DOHH2 (cell line): ENCODE measurements at regions not wholly inside any gene's neighbourhood (a gene's known extent, or its start where the extent isn't known, plus 50 kb on each side); places are given as distances from the start of the nearest gene placed in this dataset.

Experiments used
- H3F3A ChIP-seq: fragments of 200-600 bp; sonication (generic), shearing (Covaris generic); 2 replicates; pipeline ENCODE4 v1.6.0; 2016; ENCODE audit warnings: antibody characterized with exemption, mild to moderate bottlenecking; ENCODE audit not compliant: control insufficient read depth, insufficient read depth
- H3K27ac ChIP-seq: fragments of 200-600 bp; sonication (generic); 2 replicates; pipeline ENCODE4 v1.5.1; 2014; ENCODE audit warnings: low read depth, mild to moderate bottlenecking, low read length, moderate library complexity
- H3K27me3 ChIP-seq: fragments of 200-600 bp; sonication (generic); 2 replicates; pipeline ENCODE4 v1.6.1; 2014; ENCODE audit warnings: mild to moderate bottlenecking, low read length, mixed read lengths; ENCODE audit not compliant: control insufficient read depth
- H3K36me3 ChIP-seq: fragments of 200-600 bp; sonication (generic); 2 replicates; pipeline ENCODE4 v1.6.1; 2014; ENCODE audit warnings: mild to moderate bottlenecking, low read length, moderate library complexity, mixed read lengths; ENCODE audit not compliant: control insufficient read depth
- H3K4me1 ChIP-seq: fragments of 200-600 bp; sonication (generic); 2 replicates; pipeline ENCODE4 v1.6.1; 2014; ENCODE audit warnings: mild to moderate bottlenecking, low read length, mixed read lengths; ENCODE audit not compliant: control insufficient read depth
- H3K4me2 ChIP-seq: fragments of 200-600 bp; sonication (generic); 2 replicates; pipeline ENCODE4 v1.6.0; 2014; ENCODE audit warnings: mild to moderate bottlenecking, low read length, moderate library complexity
- H3K4me3 ChIP-seq: fragments of 200-600 bp; sonication (generic); 2 replicates; pipeline ENCODE4 v1.5.1; 2014; ENCODE audit warnings: mild to moderate bottlenecking, low read length, mixed read lengths
- H3K79me2 ChIP-seq: fragments of 200-600 bp; sonication (generic); 2 replicates; pipeline ENCODE4 v1.6.1; 2014; ENCODE audit warnings: mild to moderate bottlenecking, low read length, mixed read lengths; ENCODE audit not compliant: control insufficient read depth
- H3K9me2 ChIP-seq: fragments of 200-600 bp; sonication (generic); replicated peaks from 2 replicates; pipeline ENCODE4 v1.6.1; 2014; ENCODE audit warnings: mild to moderate bottlenecking, low read length, mixed read lengths; ENCODE audit not compliant: control insufficient read depth
- H3K9me3 ChIP-seq: fragments of 200-600 bp; sonication (generic); 2 replicates; pipeline ENCODE4 v1.6.1; 2014; ENCODE audit warnings: antibody characterized with exemption, low read length, mixed read lengths; ENCODE audit not compliant: control insufficient read depth, insufficient read depth
- H4K20me1 ChIP-seq: fragments of 200-600 bp; sonication (generic); 2 replicates; pipeline ENCODE4 v1.6.0; 2014; ENCODE audit warnings: low read depth, mild to moderate bottlenecking, antibody characterized with exemption, low read length, moderate library complexity; ENCODE audit not compliant: control insufficient read depth, insufficient read depth
- EZH2phosphoT487 ChIP-seq: fragments of 200-600 bp; sonication (generic); IDR thresholded peaks from 2 replicates; pipeline ENCODE4 v1.6.1; 2017; ENCODE audit warnings: borderline replicate concordance, mild to moderate bottlenecking, antibody characterized with exemption, low read length, moderate library complexity, mixed read lengths
- TF ChIP-seq, protein P1 (sequence below): fragments of 200-600 bp; sonication (generic); IDR thresholded peaks from one replicate; pipeline ENCODE4 v1.5.1; 2014; ENCODE audit warnings: antibody characterized with exemption, mild to moderate bottlenecking, low read depth, low read length; ENCODE audit not compliant: poor library complexity, severe bottlenecking

DNA sequence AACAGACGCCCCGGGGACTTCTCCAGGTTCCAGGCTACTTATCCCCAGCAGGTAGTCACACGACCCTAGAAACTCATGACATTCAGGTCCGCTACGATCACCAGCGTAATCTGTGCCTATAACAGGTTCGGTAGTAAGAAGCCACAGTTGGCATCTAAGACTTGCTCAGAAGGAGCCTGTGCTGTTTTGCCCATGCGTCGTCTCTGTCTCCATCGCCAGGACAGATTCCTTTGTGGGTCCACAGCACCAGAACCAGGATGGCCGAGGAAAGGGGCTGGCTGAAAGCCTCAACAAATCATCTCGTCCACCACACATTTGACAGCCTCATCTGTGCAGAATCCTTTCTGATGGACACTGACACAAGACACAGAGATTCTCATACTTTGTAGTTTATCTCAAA, 319.5 kb upstream of the AGA start:
- no peak overlapping the region for H3K4me3 ChIP-seq
- no peaks in the 10 kb centered on the region for H3K36me3 ChIP-seq
- H3K4me2 ChIP-seq, result no peak overlapping the region
- no peaks in the 10 kb centered on the region for H3K9me2 ChIP-seq
- TF ChIP-seq EZH2phosphoT487, result no peak
- TF ChIP-seq, protein P1, sequence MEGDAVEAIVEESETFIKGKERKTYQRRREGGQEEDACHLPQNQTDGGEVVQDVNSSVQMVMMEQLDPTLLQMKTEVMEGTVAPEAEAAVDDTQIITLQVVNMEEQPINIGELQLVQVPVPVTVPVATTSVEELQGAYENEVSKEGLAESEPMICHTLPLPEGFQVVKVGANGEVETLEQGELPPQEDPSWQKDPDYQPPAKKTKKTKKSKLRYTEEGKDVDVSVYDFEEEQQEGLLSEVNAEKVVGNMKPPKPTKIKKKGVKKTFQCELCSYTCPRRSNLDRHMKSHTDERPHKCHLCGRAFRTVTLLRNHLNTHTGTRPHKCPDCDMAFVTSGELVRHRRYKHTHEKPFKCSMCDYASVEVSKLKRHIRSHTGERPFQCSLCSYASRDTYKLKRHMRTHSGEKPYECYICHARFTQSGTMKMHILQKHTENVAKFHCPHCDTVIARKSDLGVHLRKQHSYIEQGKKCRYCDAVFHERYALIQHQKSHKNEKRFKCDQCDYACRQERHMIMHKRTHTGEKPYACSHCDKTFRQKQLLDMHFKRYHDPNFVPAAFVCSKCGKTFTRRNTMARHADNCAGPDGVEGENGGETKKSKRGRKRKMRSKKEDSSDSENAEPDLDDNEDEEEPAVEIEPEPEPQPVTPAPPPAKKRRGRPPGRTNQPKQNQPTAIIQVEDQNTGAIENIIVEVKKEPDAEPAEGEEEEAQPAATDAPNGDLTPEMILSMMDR, result no peak
- no peaks in the 10 kb centered on the region for H3K9me3 ChIP-seq
- no peaks in the 10 kb centered on the region for H3K27me3 ChIP-seq
- no peak overlapping the region for H3K27ac ChIP-seq
- no peaks in the 10 kb centered on the region for H3F3A ChIP-seq
- H4K20me1 ChIP-seq, result no peaks in the 10 kb centered on the region
- no peaks in the 10 kb centered on the region for H3K79me2 ChIP-seq
- no peaks in the 10 kb centered on the region for H3K4me1 ChIP-seq

GRCh38 chr4:177769155-177769554, 326.9 kb upstream of the AGA start:
- Histone ChIP-seq H3K9me3 (no peaks in the 10 kb centered on the region), H4K20me1 (no peaks in the 10 kb centered on the region), H3F3A (no peaks in the 10 kb centered on the region), H3K4me3 (no peak overlapping the region), H3K27me3 (no peaks in the 10 kb centered on the region), H3K36me3 (no peaks in the 10 kb centered on the region), H3K4me1 (no peaks in the 10 kb centered on the region), H3K27ac (no peak overlapping the region), H3K79me2 (no peaks in the 10 kb centered on the region), H3K4me2 (no peak overlapping the region), H3K9me2 (no peaks in the 10 kb centered on the region)
- TF ChIP-seq EZH2phosphoT487, result no peak

GRCh38 chr4:177770776-177771175, 328.5 kb upstream of the AGA start:
- no peaks in the 10 kb centered on the region for H3K9me3 ChIP-seq
- H3K79me2 ChIP-seq, result no peaks in the 10 kb centered on the region
- H3K4me1 ChIP-seq, result no peaks in the 10 kb centered on the region
- no peaks in the 10 kb centered on the region for H4K20me1 ChIP-seq
- no peak overlapping the region for H3K4me2 ChIP-seq
- H3F3A ChIP-seq, result no peaks in the 10 kb centered on the region
- H3K27me3 ChIP-seq, result no peaks in the 10 kb centered on the region
- TF ChIP-seq EZH2phosphoT487, result no peak
- TF ChIP-seq, protein P1, result no peak
- no peaks in the 10 kb centered on the region for H3K36me3 ChIP-seq
- H3K27ac ChIP-seq, result no peak overlapping the region
- no peak overlapping the region for H3K4me3 ChIP-seq
- no peaks in the 10 kb centered on the region for H3K9me2 ChIP-seq

DNA sequence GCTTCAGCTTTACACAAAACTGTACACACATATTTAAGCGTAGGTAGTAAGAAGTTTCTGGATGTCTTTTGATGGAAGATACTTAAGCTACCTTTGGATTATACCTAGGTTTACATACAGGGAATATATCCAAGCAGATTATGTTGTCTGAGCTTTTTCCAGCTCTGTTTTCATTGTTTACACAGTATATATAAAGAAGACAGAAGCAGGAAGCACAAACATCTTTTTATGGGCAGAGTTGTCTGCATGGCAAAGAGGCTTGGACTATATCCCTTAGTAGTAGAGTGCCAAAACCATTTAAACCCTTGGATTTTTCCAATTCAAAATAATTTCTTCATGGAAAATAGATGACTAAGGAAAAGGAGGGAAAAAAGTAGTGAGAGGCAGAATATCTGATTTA, 329.4 kb upstream of the AGA start:
- TF ChIP-seq EZH2phosphoT487, result no peak
- TF ChIP-seq, protein P1, result no peak
- no peaks in the 10 kb centered on the region for H3K9me3 ChIP-seq
- H3K4me2 ChIP-seq, result no peak overlapping the region
- H3K4me3 ChIP-seq, result no peak overlapping the region
- no peaks in the 10 kb centered on the region for H3K4me1 ChIP-seq
- no peaks in the 10 kb centered on the region for H3K36me3 ChIP-seq
- H3F3A ChIP-seq, result no peaks in the 10 kb centered on the region
- H3K27ac ChIP-seq, result no peak overlapping the region
- H4K20me1 ChIP-seq, result no peaks in the 10 kb centered on the region
- no peaks in the 10 kb centered on the region for H3K9me2 ChIP-seq
- no peaks in the 10 kb centered on the region for H3K79me2 ChIP-seq
- no peaks in the 10 kb centered on the region for H3K27me3 ChIP-seq
